Vagina (tissue), 2 donors: ENCODE measurements at regions not wholly inside any gene's neighbourhood (a gene's known extent, or its start where the extent isn't known, plus 50 kb on each side); places are given as distances from the start of the nearest gene placed in this dataset.

Experiments
- POLR2A ChIP-seq, 2 donors: fragments of 450-650 bp; IDR thresholded peaks; one replicate each; pipeline ENCODE4 v1.6.1; 2017; ENCODE audit warnings: antibody characterized with exemption in 2 of 2, mild to moderate bottlenecking in 2 of 2, moderate library complexity in 2 of 2
- TF ChIP-seq, protein P1 (sequence below), 3 experiments: fragments of 450-650 bp in 2 of 3; fragments of 200-600 bp in 1 of 3; sonication (generic) in 1 of 3; IDR thresholded peaks; one replicate each; pipeline ENCODE4 v1.5.1; 2017 to 2019; ENCODE audit warnings: antibody characterized with exemption in 3 of 3, mild to moderate bottlenecking in 2 of 3, moderate library complexity in 2 of 3

- TF ChIP-seq POLR2A (IDR thresholded peaks at IDR 0.05), result no peak
- TF ChIP-seq, protein P1, sequence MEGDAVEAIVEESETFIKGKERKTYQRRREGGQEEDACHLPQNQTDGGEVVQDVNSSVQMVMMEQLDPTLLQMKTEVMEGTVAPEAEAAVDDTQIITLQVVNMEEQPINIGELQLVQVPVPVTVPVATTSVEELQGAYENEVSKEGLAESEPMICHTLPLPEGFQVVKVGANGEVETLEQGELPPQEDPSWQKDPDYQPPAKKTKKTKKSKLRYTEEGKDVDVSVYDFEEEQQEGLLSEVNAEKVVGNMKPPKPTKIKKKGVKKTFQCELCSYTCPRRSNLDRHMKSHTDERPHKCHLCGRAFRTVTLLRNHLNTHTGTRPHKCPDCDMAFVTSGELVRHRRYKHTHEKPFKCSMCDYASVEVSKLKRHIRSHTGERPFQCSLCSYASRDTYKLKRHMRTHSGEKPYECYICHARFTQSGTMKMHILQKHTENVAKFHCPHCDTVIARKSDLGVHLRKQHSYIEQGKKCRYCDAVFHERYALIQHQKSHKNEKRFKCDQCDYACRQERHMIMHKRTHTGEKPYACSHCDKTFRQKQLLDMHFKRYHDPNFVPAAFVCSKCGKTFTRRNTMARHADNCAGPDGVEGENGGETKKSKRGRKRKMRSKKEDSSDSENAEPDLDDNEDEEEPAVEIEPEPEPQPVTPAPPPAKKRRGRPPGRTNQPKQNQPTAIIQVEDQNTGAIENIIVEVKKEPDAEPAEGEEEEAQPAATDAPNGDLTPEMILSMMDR (IDR thresholded peaks at IDR 0.05), result no peak
Observed at GRCh38 chr4:66429276-66429675, 759.0 kb upstream of the EPHA5 start.
